OCI-LY3 (cell line): ENCODE measurements at regions not wholly inside any gene's neighbourhood (a gene's known extent, or its start where the extent isn't known, plus 50 kb on each side); places are given as distances from the start of the nearest gene placed in this dataset.

ENCODE experiments used
- CTCF ChIP-seq: fragments of 200-600, 300-600 bp; sonication (generic); IDR thresholded peaks from 2 replicates; pipeline ENCODE4 v1.5.1; 2014; ENCODE audit warnings: antibody characterized with exemption, low read length, low read depth
- EZH2phosphoT487 ChIP-seq: fragments of 200-600 bp; shearing (Covaris generic); IDR thresholded peaks from 2 replicates; pipeline ENCODE4 v1.6.1; 2018; ENCODE audit warnings: antibody characterized with exemption, mixed run types, low read depth

- TF ChIP-seq CTCF = no peak
- TF ChIP-seq EZH2phosphoT487 = no peak
Measured at GRCh38 chr6:43871284-43871683, 101.3 kb downstream of the VEGFA start.
